ENCODE measurements at regions not wholly inside any gene's neighbourhood (a gene's known extent, or its start where the extent isn't known, plus 50 kb on each side); places are given as distances from the start of the nearest gene placed in this dataset.

DNA sequence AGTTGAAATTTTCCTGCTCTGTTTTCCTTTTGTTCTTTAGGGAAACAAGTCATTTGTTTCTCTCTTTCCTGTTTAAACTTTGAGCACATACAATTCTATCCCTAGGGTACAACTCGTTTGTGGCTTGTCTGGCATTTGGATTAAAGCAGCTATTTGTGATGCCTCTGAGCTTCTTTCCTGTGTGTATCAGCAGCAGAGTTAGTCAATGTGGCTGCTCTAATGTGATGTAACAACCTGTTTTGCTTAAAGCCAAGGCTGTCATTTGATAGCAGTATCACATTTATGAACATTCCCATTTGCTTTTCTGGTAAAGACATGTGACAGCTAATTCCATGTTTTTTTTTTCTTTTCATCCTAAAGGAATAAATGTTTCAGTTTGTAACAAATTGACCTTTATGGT, 314.3 kb upstream of the CHD1 start:
- no peaks in the 10 kb centered on the region for H3K4me1 ChIP-seq (ENCODE audit: insufficient read depth, low read length, poor library complexity, severe bottlenecking)
- H3K4me2 ChIP-seq (ENCODE audit: low read length) = no peak overlapping the region
- H3K4me3 ChIP-seq (ENCODE audit: low read depth, low read length, poor library complexity, severe bottlenecking) = no peak overlapping the region
- no TSS peak for BruUV-seq (replicated peaks)
- ChIA-PET CTCF (ENCODE audit: unreplicated experiment) (no interaction called here), POLR2A (no interaction called here)
- DNase-seq (ENCODE audit: low spot score) = no peak
- no peaks in the 10 kb centered on the region for H3K9me2 ChIP-seq (ENCODE audit: insufficient read depth, low read length)
- H3K27ac ChIP-seq (ENCODE audit: low read depth, low read length, poor library complexity, severe bottlenecking) = no peak overlapping the region
- no peak overlapping the region for H2AFZ ChIP-seq (ENCODE audit: low read length)
- intact Hi-C loops (cut with micrococcal nuclease; ENCODE audit: unreplicated experiment) = no loop called here
- H3K36me3 ChIP-seq (ENCODE audit: insufficient read depth, low read length) = no peaks in the 10 kb centered on the region
- no peak for TF ChIP-seq EZH2phosphoT487 (IDR thresholded peaks at IDR 0.05; ENCODE audit: borderline replicate concordance, low read depth, low read length)
- TF ChIP-seq, protein P1, sequence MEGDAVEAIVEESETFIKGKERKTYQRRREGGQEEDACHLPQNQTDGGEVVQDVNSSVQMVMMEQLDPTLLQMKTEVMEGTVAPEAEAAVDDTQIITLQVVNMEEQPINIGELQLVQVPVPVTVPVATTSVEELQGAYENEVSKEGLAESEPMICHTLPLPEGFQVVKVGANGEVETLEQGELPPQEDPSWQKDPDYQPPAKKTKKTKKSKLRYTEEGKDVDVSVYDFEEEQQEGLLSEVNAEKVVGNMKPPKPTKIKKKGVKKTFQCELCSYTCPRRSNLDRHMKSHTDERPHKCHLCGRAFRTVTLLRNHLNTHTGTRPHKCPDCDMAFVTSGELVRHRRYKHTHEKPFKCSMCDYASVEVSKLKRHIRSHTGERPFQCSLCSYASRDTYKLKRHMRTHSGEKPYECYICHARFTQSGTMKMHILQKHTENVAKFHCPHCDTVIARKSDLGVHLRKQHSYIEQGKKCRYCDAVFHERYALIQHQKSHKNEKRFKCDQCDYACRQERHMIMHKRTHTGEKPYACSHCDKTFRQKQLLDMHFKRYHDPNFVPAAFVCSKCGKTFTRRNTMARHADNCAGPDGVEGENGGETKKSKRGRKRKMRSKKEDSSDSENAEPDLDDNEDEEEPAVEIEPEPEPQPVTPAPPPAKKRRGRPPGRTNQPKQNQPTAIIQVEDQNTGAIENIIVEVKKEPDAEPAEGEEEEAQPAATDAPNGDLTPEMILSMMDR (conservative IDR thresholded peaks at IDR 0.05; ENCODE audit: low read length) = no peak
- H3K79me2 ChIP-seq (ENCODE audit: insufficient read depth, low read depth, low read length) = no peaks in the 10 kb centered on the region
- no peaks in the 10 kb centered on the region for H3K9me3 ChIP-seq (ENCODE audit: low read length)
- H4K20me1 ChIP-seq (ENCODE audit: insufficient read depth, low read length) = no peaks in the 10 kb centered on the region

DNA sequence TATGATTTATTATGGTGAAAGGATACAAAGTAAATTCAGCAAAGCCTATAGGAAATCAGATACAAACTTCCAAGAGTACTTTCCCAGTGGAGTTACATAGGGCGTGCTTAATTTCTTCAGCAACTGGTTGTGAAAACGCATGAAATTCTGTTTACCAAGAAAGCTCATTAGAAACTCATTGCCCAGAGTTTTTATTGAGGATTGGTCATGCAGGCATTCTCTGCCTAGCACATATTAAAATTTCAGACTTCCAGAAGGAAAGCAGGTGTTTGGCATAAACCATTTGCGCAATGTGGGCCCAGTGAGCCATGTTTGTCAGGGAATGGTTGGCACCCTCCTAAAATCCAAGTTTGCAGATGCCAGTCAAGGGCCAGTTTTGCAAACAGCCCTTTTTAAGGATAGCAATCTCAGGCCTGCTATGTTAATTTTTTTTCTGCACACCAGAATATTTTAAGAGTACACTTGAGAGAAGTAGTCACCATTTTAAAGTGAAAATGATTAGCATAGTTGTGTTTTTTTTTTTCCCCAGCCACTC, 311.1 kb upstream of the CHD1 start:
- Histone ChIP-seq H2AFZ (ENCODE audit: low read length) (no peak overlapping the region), H3K4me2 (ENCODE audit: low read length) (no peak overlapping the region), H3K27ac (ENCODE audit: low read depth, low read length, poor library complexity, severe bottlenecking) (no peak overlapping the region), H4K20me1 (ENCODE audit: insufficient read depth, low read length) (no peaks in the 10 kb centered on the region), H3K36me3 (ENCODE audit: insufficient read depth, low read length) (no peaks in the 10 kb centered on the region), H3K9me3 (ENCODE audit: low read length) (no peaks in the 10 kb centered on the region), H3K4me1 (ENCODE audit: insufficient read depth, low read length, poor library complexity, severe bottlenecking) (no peaks in the 10 kb centered on the region), H3K79me2 (ENCODE audit: insufficient read depth, low read depth, low read length) (no peaks in the 10 kb centered on the region), H3K4me3 (ENCODE audit: low read depth, low read length, poor library complexity, severe bottlenecking) (no peak overlapping the region), H3K9me2 (ENCODE audit: insufficient read depth, low read length) (no peaks in the 10 kb centered on the region)
- POLR2A ChIA-PET = no interaction called here
- no TSS peak for BruUV-seq (replicated peaks)
- intact Hi-C loops (cut with micrococcal nuclease; ENCODE audit: unreplicated experiment) = no loop called here
- TF ChIP-seq, protein P1 (conservative IDR thresholded peaks at IDR 0.05; ENCODE audit: low read length) = no peak
- TF ChIP-seq EZH2phosphoT487 (IDR thresholded peaks at IDR 0.05; ENCODE audit: borderline replicate concordance, low read depth, low read length) = no peak
- no peak for DNase-seq (ENCODE audit: low spot score)
- CTCF ChIA-PET (ENCODE audit: unreplicated experiment) = no interaction called here

DNA sequence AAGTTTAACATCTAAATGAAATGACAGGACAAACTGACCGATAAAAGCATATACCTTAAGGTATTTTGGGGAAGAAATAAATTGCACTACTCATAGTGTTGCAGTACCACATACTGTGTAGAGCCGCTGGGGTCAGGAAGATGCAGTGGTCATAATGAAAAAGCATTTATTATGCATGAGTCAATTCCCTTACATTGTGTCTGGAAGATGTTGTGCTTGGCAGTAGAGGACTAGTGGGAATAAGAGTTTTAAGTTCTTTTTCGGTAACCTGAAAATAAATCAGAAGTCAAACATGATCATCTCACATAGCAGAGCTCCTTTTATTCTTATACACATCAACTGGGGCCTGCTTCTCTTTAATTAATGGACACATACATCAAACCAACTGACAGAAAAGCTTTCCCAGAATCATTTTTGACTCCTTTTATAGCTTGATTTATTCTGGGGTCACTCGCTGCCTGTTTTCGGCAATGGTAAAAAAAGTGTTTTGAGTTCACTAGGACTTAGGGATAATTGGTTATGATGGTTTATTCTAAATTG, 262.5 kb upstream of the CHD1 start:
- H3K4me1 ChIP-seq (ENCODE audit: insufficient read depth, low read length, poor library complexity, severe bottlenecking) = no peaks in the 10 kb centered on the region
- no peak overlapping the region for H3K4me2 ChIP-seq (ENCODE audit: low read length)
- BruUV-seq (replicated peaks) = no TSS peak
- H3K9me2 ChIP-seq (ENCODE audit: insufficient read depth, low read length) = no peaks in the 10 kb centered on the region
- no peaks in the 10 kb centered on the region for H3K9me3 ChIP-seq (ENCODE audit: low read length)
- no peak overlapping the region for H3K4me3 ChIP-seq (ENCODE audit: low read depth, low read length, poor library complexity, severe bottlenecking)
- no peaks in the 10 kb centered on the region for H3K79me2 ChIP-seq (ENCODE audit: insufficient read depth, low read depth, low read length)
- intact Hi-C loops (cut with micrococcal nuclease; ENCODE audit: unreplicated experiment) = no loop called here
- CTCF ChIA-PET (ENCODE audit: unreplicated experiment) = no interaction called here
- no peak overlapping the region for H3K27ac ChIP-seq (ENCODE audit: low read depth, low read length, poor library complexity, severe bottlenecking)
- POLR2A ChIA-PET = no interaction called here
- H2AFZ ChIP-seq (ENCODE audit: low read length) = no peak overlapping the region
- TF ChIP-seq EZH2phosphoT487 (IDR thresholded peaks at IDR 0.05; ENCODE audit: borderline replicate concordance, low read depth, low read length) = no peak
- no peaks in the 10 kb centered on the region for H4K20me1 ChIP-seq (ENCODE audit: insufficient read depth, low read length)
- DNase-seq (ENCODE audit: low spot score) = no peak
- H3K36me3 ChIP-seq (ENCODE audit: insufficient read depth, low read length) = no peaks in the 10 kb centered on the region
